PC-3 (cell line): ENCODE measurements at regions not wholly inside any gene's neighbourhood (a gene's known extent, or its start where the extent isn't known, plus 50 kb on each side); places are given as distances from the start of the nearest gene placed in this dataset.

Source experiments
- CTCF ChIP-seq: fragments of 300-600 bp; sonication (generic); conservative IDR thresholded peaks from 2 replicates; pipeline ENCODE4 v1.5.1; 2017; ENCODE audit warnings: antibody characterized with exemption, low read depth, mild to moderate bottlenecking, low read length
- EZH2 ChIP-seq: fragments of 300-600 bp; sonication (generic); IDR thresholded peaks from one replicate; pipeline ENCODE4 v1.6.1; 2017; ENCODE audit warnings: antibody characterized with exemption, mild to moderate bottlenecking, low read length; ENCODE audit not compliant: unreplicated experiment
- EZH2phosphoT487 ChIP-seq: fragments of 300-600 bp; sonication (generic); IDR thresholded peaks from 2 replicates; pipeline ENCODE4 v1.6.1; 2018; ENCODE audit warnings: mild to moderate bottlenecking, antibody characterized with exemption, low read length, borderline replicate concordance

GRCh38 chr2:8565399-8566154 lies 116.3 kb upstream of the ID2 start:
- TF ChIP-seq CTCF = no peak
- TF ChIP-seq EZH2 = no peak
- no peak for TF ChIP-seq EZH2phosphoT487
